ENCODE measurements at regions not wholly inside any gene's neighbourhood (a gene's known extent, or its start where the extent isn't known, plus 50 kb on each side); places are given as distances from the start of the nearest gene placed in this dataset.

GRCh38 chr2:189274361-189274760 is 94.8 kb upstream of the COL5A2 start:
- Mint-ChIP-seq H3K36me3 (ENCODE audit: low read depth) (no peaks in the 10 kb centered on the region), H3K27me3 (ENCODE audit: insufficient read depth, low read depth, poor library complexity) (no peaks in the 10 kb centered on the region), H3K9me3 (no peaks in the 10 kb centered on the region; the same call in 1 of the 3 replicates), H3K27ac (no peak overlapping the region), H3K4me3 (no peak overlapping the region), H3K4me1 (no peaks in the 10 kb centered on the region)
- no peak overlapping the region for H3K27ac ChIP-seq (ENCODE audit: low read depth)
- no peaks in the 10 kb centered on the region for H3K27me3 ChIP-seq (ENCODE audit: insufficient read depth)
- TF ChIP-seq ZNF462 (CRISPR knock-in tag; IDR thresholded peaks at IDR 0.05): no peak
- no peak for TF ChIP-seq ETS1 (IDR thresholded peaks at IDR 0.05)
- TF ChIP-seq JUNB (IDR thresholded peaks at IDR 0.05; ENCODE audit: unreplicated experiment): no peak
- no peaks in the 10 kb centered on the region for H3K36me3 ChIP-seq (ENCODE audit: insufficient read depth)
- H3K9me2 ChIP-seq (ENCODE audit: insufficient read depth): no peaks in the 10 kb centered on the region; the same call in 1 of the 2 replicates
- no peaks in the 10 kb centered on the region for H3K79me2 ChIP-seq (replicated peaks; ENCODE audit: insufficient read depth)
- no peaks in the 10 kb centered on the region for H3K4me1 ChIP-seq (ENCODE audit: insufficient read depth)
- H3K4me3 ChIP-seq: no peak overlapping the region
- no peak for ATAC-seq
- H4K20me1 ChIP-seq (replicated peaks; ENCODE audit: insufficient read depth): no peaks in the 10 kb centered on the region
- no peak overlapping the region for H3K4me2 ChIP-seq
- no peak for DNase-seq (ENCODE audit: low spot score)
- 0 out of 2 replicates have a peak overlapping the region, but pooled peaks have one; percentile 61 for H2AFZ ChIP-seq
- H3F3A ChIP-seq (replicated peaks; ENCODE audit: low read depth): no peaks in the 10 kb centered on the region

DNA sequence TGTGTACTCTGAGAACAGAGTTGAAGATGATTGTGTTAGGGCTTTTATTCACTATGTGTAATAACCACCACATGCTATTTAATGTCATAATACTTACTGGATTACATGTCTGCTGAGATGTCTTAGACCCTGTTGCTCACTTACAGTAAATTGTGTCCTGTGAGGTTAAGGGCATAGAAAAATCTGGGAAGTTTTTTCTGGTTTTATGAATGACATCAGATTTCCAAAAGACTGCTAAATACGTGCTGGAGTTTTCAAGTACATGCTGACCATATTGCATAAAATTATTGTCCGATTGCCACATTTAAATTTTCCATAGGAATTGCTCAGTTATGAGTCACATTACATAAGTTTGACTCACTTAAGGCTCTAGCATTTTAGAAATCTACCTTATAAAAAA is 96.7 kb upstream of the COL5A2 start:
- Mint-ChIP-seq H3K27ac (no peak overlapping the region), H3K4me1 (no peaks in the 10 kb centered on the region), H3K4me3 (no peak overlapping the region), H3K27me3 (ENCODE audit: insufficient read depth, low read depth, poor library complexity) (no peaks in the 10 kb centered on the region), H3K9me3 (no peaks in the 10 kb centered on the region; the same call in 2 of the 3 replicates), H3K36me3 (ENCODE audit: low read depth) (no peaks in the 10 kb centered on the region)
- Histone ChIP-seq H3K27me3 (ENCODE audit: insufficient read depth) (no peaks in the 10 kb centered on the region), H3K36me3 (ENCODE audit: insufficient read depth) (no peaks in the 10 kb centered on the region), H4K20me1 (replicated peaks; ENCODE audit: insufficient read depth) (no peaks in the 10 kb centered on the region), H3F3A (replicated peaks; ENCODE audit: low read depth) (no peaks in the 10 kb centered on the region), H3K4me3 (no peak overlapping the region), H3K27ac (ENCODE audit: low read depth) (no peak overlapping the region), H3K4me2 (no peak overlapping the region), H3K9me2 (ENCODE audit: insufficient read depth) (no peaks in the 10 kb centered on the region), H2AFZ (no peak overlapping the region), H3K79me2 (replicated peaks; ENCODE audit: insufficient read depth) (no peaks in the 10 kb centered on the region), H3K4me1 (ENCODE audit: insufficient read depth) (no peaks in the 10 kb centered on the region)
- DNase-seq (ENCODE audit: low spot score) (no peak), ATAC-seq (no peak)
- no peak for TF ChIP-seq JUNB (IDR thresholded peaks at IDR 0.05; ENCODE audit: unreplicated experiment)
- no peak for TF ChIP-seq ZNF331 (CRISPR knock-in tag; IDR thresholded peaks at IDR 0.05; ENCODE audit: low read depth)
- no peak for TF ChIP-seq EZH2 (IDR thresholded peaks at IDR 0.05; ENCODE audit: low read depth, unreplicated experiment)
- no peak for TF ChIP-seq REST (IDR thresholded peaks at IDR 0.05; ENCODE audit: unreplicated experiment)
- TF ChIP-seq EZH2phosphoT487 (IDR thresholded peaks at IDR 0.05; ENCODE audit: unreplicated experiment): no peak
- no peak for TF ChIP-seq POLR2AphosphoS5 (IDR thresholded peaks at IDR 0.05; ENCODE audit: low read depth)
- TF ChIP-seq CTCF (conservative IDR thresholded peaks at IDR 0.05; ENCODE audit: low read depth in 2 of 2): no peak

Data from GM23338 (cell line).